ENCODE measurements at regions not wholly inside any gene's neighbourhood (a gene's known extent, or its start where the extent isn't known, plus 50 kb on each side); places are given as distances from the start of the nearest gene placed in this dataset.
"Not testable (repeated sequence)": the region's sequence is repeated elsewhere in the genome, so short reads cannot be mapped to it uniquely, and the experiment has no call there.

DNA sequence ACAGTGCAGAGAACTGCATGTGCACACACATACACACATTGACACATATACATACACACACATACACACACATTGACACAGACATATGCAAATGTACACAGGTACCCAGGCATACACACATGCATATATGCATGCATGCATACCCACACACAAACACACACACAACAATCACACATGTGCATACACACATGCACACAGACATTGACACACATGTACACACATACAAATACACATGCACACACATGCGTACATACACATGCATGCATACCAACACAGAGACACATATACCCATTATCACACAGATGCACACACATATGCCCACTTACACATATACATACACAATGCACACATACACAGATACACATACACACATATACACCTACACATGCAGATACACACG is 299.6 kb upstream of the ADCY2 start:
- peak in 1 of 2 donors; percentile 24 for ATAC-seq
- no peak overlapping the region for H3K27ac Mint-ChIP-seq
- peaks cover 3% of the 10 kb centered on the region for H3K9me3 Mint-ChIP-seq
- DNase-seq (ENCODE audit: low spot score), result no peak
- no peaks in the 10 kb centered on the region for H3K4me1 Mint-ChIP-seq (ENCODE audit: low read depth in 2 of 2)
- no peak overlapping the region for H3K4me3 Mint-ChIP-seq
- no peaks in the 10 kb centered on the region for H3K36me3 Mint-ChIP-seq
- no peaks in the 10 kb centered on the region for H3K27me3 Mint-ChIP-seq

DNA sequence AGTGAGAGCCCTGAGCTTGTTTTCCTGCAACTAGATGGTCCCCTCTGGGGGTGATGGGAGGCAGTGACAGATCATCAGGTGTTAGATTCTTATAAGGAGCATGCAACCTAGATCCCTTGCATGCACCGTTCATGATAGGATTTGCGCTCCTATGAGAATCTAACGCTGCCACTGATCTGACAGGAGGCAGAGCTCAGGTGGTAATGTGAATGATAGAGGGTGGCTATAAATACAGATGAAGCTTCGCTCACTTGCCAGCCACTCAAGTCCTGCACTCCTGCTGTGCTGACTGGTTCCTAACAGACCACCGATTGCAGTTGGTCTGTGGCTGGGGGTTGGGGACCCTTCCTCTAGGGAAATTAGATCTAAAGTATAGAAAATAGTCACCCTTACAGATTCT is 290.6 kb upstream of the ADCY2 start:
- ATAC-seq, result no peak
- Mint-ChIP-seq H3K36me3 (no peaks in the 10 kb centered on the region), H3K9me3 (peaks cover 2% of the 10 kb centered on the region), H3K27ac (no peak overlapping the region), H3K4me3 (no peak overlapping the region), H3K27me3 (no peaks in the 10 kb centered on the region), H3K4me1 (ENCODE audit: low read depth in 2 of 2) (no peaks in the 10 kb centered on the region)
- DNase-seq (ENCODE audit: low spot score), result no peak

DNA sequence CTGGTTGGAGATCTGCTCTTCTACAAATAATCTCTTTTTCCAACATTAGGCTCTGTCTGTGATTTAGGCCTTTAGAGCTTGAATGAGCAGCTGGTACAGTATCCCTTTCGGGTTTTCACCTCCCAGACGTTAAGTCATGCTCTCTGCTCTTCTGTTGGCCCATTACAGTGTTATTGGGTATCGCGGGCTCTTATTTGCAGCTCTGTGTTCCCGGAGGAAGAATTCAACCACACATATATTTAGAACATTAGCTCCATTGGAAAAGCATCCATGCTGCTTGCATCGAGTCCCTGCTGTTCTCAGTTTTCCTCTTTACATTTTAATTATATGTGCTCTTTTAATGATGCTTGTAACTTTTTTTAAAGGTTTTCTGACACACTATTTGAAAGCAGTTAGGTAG is 278.0 kb upstream of the ADCY2 start:
- Mint-ChIP-seq H3K9me3 (peaks cover 18% of the 10 kb centered on the region), H3K4me1 (ENCODE audit: low read depth in 2 of 2) (no peaks in the 10 kb centered on the region), H3K36me3 (no peaks in the 10 kb centered on the region), H3K27me3 (no peaks in the 10 kb centered on the region), H3K4me3 (no peak overlapping the region), H3K27ac (no peak overlapping the region)
- no peak for DNase-seq (ENCODE audit: low spot score)
- no peak for ATAC-seq

DNA sequence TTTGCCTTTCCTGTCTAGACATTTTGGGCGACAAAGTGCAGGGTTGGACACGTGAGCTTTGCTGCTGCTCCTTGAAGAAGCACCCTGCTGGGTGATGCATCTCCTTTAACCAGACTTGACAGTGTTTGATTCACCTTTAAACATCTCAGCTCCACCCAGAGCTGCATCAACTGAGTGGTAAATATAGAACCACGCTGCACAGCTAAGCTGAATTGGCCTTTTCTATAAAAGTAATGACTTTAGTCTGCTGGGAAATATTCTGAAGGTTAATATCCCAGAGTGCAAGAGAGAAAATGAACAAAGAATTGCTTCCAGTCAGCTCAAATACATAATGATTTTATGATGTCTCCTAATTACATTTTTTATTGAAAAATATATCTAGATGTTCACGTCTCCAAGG is 264.3 kb upstream of the ADCY2 start:
- Mint-ChIP-seq H3K27ac (no peak overlapping the region), H3K9me3 (peaks cover 19% of the 10 kb centered on the region), H3K36me3 (peaks cover 6% of the 10 kb centered on the region), H3K4me1 (ENCODE audit: low read depth in 2 of 2) (no peaks in the 10 kb centered on the region), H3K27me3 (no peaks in the 10 kb centered on the region), H3K4me3 (no peak overlapping the region)
- no peak for ATAC-seq
- no peak for DNase-seq (ENCODE audit: low spot score)

DNA sequence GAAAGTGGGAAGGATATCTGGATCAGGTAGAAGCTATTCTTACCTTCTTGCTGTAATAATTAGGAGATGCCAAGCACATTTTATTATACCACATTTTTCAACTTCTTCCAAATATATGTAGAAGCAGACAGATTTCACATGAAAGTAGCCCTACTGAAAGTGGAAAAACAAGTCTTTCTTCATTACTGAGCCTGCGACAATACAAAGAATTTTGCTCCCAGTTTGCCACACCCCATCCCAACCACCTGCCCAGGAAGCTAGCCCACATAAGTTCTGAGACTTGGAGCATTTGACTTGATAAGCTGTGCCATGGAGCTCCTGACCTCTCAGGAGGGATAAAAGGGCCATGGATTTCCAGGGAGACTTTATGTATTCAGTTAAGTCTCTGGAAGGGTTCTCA is 249.1 kb upstream of the ADCY2 start:
- no peak for DNase-seq (ENCODE audit: low spot score)
- no peaks in the 10 kb centered on the region for H3K36me3 Mint-ChIP-seq
- H3K9me3 Mint-ChIP-seq, result peaks cover 4% of the 10 kb centered on the region
- no peak for ATAC-seq
- no peaks in the 10 kb centered on the region for H3K4me1 Mint-ChIP-seq (ENCODE audit: low read depth in 2 of 2)
- H3K27ac Mint-ChIP-seq, result no peak overlapping the region
- no peak overlapping the region for H3K4me3 Mint-ChIP-seq
- no peaks in the 10 kb centered on the region for H3K27me3 Mint-ChIP-seq

DNA sequence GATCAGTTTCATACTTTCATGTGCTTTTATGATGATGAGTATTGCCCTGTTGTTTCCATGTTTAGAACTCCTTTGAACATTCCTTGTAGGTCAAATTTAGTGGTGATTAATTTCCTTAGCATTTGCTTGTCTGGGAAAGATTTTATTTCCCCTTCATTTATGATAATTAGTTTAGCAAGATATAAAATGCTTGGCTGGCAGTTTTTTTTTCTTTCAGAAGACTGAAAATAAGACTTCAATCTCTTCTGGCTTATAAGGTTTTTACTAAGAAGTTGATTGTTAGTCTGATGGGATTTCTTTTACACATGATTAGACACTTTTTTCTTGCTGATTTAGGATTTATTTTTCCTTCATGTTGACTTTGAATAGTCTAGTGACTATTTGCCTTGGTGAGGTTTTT is 238.9 kb upstream of the ADCY2 start:
- H3K9me3 Mint-ChIP-seq, result peaks cover 29% of the 10 kb centered on the region
- no peak overlapping the region for H3K4me3 Mint-ChIP-seq
- DNase-seq (ENCODE audit: low spot score), result no peak
- H3K27me3 Mint-ChIP-seq, result no peaks in the 10 kb centered on the region
- no peak overlapping the region for H3K27ac Mint-ChIP-seq
- H3K36me3 Mint-ChIP-seq, result peaks cover 13% of the 10 kb centered on the region
- no peak for ATAC-seq
- no peaks in the 10 kb centered on the region for H3K4me1 Mint-ChIP-seq (ENCODE audit: low read depth in 2 of 2)

DNA sequence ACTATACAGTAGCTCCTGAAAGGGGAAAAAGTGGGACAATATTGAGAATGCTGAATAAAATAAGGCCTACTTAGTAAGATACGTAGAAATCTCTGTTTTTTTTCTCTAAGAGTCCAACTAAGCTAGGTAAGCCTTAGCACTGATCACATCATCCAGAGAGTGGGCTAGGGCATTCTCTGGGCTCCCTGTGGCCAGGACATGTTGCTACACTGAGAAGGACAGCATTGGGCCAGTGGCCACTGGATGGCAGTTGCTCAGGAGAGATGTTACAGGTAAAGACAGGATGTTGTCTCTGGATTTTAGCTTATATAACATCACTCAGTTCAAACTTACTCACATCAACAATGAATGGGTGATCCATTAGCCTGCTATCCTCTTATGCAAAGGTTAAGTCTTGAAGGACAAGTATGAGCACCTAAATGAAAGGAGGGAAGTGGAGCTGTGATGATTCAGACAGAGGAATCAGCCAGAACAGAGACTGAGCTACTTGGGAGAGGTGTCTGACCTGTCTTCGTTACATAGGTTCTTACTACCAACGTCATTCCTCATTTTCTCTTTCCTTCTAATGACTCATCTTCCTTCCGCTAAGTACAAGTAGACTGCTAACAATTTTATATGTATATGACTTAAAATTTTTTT is 226.6 kb upstream of the ADCY2 start:
- Mint-ChIP-seq H3K4me3 (no peak overlapping the region), H3K36me3 (no peaks in the 10 kb centered on the region), H3K4me1 (ENCODE audit: low read depth in 2 of 2) (no peaks in the 10 kb centered on the region), H3K9me3 (no peaks in the 10 kb centered on the region), H3K27me3 (no peaks in the 10 kb centered on the region), H3K27ac (no peak overlapping the region)
- DNase-seq (ENCODE audit: low spot score), result no peak
- no peak for ATAC-seq

DNA sequence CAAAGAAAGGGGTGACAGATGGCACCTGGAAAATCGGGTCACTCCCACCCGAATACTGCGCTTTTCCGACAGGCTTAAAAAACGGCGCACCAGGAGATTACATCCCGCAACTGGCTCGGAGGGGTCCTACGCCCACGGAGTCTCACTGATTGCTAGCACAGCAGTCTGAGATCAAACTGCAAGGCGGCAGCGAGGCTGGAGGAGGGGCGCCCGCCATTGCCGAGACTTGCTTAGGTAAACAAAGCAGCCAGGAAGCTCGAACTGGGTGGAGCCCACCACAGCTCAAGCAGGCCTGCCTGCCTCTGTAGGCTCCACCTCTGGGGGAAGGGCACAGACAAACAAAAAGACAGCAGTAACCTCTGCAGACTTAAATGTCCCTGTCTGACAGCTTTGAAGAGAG is 225.2 kb upstream of the ADCY2 start:
- not testable (repeated sequence) for ATAC-seq; H3K27ac Mint-ChIP-seq; H3K27me3 Mint-ChIP-seq; H3K4me3 Mint-ChIP-seq; H3K36me3 Mint-ChIP-seq; H3K9me3 Mint-ChIP-seq; DNase-seq (ENCODE audit: low spot score); H3K4me1 Mint-ChIP-seq (ENCODE audit: low read depth in 2 of 2)

DNA sequence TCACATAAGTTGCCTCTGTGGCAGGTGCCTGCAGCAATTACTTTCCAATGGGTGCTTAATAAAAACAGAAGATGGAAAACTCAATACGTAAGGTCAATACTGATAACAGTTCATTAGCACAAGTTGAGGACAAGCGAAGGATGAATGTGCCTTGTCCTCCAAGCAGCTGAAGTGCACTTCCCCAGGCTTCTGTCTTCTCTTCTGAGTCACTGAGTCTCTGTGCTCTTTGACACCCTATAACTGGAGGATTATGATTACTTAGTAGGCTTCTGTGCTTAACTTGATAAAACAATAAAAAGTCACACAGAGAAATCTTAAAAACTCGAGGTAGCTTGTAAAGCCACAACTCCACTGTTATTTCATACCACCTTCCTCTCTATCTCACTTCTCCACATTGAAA is 216.6 kb upstream of the ADCY2 start:
- no peak overlapping the region for H3K27ac Mint-ChIP-seq

DNA sequence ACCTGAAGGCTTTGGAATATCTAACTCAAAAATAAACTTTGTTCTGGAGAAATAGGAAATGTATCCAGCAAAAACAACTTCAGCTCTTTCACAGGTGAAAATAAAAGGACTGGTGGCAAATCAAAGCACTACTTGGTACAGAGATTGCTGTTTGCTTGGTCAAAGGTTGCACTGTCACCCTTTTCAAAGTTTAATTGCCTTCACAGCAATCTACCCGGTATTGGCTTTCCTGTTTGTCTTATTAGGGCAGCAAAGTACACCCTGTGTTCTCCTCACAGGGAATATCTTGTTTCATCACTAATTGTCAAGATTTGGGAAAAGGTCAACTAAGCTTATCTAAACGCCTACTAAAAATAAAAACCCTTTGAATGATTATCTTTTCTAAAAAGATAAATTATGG is 214.1 kb upstream of the ADCY2 start:
- DNase-seq (ENCODE audit: low spot score), result no peak
- Mint-ChIP-seq H3K9me3 (peaks cover 3% of the 10 kb centered on the region), H3K4me3 (no peak overlapping the region), H3K4me1 (ENCODE audit: low read depth in 2 of 2) (no peaks in the 10 kb centered on the region), H3K36me3 (no peaks in the 10 kb centered on the region), H3K27me3 (no peaks in the 10 kb centered on the region), H3K27ac (no peak overlapping the region)
- ATAC-seq, result no peak

More for the DNA sequence above, 216.6 kb upstream of the ADCY2 start:
- no peaks in the 10 kb centered on the region for H3K27me3 Mint-ChIP-seq
- no peaks in the 10 kb centered on the region for H3K36me3 Mint-ChIP-seq
- DNase-seq (ENCODE audit: low spot score) (no peak), ATAC-seq (no peak)
- H3K4me1 Mint-ChIP-seq (ENCODE audit: low read depth in 2 of 2), result no peaks in the 10 kb centered on the region
- H3K9me3 Mint-ChIP-seq, result no peaks in the 10 kb centered on the region
- H3K4me3 Mint-ChIP-seq, result no peak overlapping the region

DNA sequence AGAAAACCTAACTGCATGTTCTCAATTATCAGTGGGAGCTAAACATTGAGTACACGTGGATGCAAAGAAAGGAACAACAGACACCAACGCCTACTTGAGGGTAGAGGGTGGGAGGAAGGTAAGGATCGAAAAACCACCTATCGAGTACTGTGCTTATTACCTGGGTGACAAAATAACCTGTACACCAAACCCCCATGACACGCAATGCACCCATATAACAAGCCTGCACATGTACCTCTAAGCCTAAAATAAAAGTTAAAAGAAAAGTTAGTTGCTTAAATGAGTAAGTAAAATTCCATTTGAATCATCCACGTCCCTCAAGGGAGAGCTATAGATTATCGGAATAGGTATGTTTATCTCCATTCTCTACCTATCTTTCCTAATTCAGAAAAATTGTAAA is 210.2 kb upstream of the ADCY2 start:
- Mint-ChIP-seq H3K4me1 (ENCODE audit: low read depth in 2 of 2) (no peaks in the 10 kb centered on the region), H3K9me3 (peaks cover 3% of the 10 kb centered on the region), H3K4me3 (no peak overlapping the region), H3K27ac (no peak overlapping the region), H3K27me3 (no peaks in the 10 kb centered on the region), H3K36me3 (no peaks in the 10 kb centered on the region)
- no peak for ATAC-seq
- DNase-seq (ENCODE audit: low spot score), result no peak

DNA sequence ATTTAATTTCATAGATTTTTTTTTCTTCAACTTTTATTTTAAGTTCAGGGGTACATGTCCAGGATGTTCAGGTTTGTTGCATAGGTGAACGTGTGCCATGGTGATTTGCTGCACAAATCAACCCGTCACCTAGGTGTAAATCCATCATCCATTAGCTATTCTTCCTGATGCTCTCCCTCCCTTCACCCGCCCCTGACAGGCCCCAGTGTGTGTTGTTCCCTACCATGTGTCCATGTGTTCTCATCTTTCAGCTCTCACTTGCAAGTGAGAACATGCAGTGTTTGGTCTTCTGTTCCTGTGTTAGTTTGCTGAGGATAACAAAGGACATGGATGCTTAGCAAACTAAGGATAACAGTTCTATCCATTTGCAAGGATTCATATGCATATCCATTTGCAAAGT is 209.1 kb upstream of the ADCY2 start:
- DNase-seq (ENCODE audit: low spot score), result no peak
- no peak overlapping the region for H3K27ac Mint-ChIP-seq
- no peak overlapping the region for H3K4me3 Mint-ChIP-seq
- no peaks in the 10 kb centered on the region for H3K36me3 Mint-ChIP-seq
- no peak for ATAC-seq
- no peaks in the 10 kb centered on the region for H3K27me3 Mint-ChIP-seq
- no peaks in the 10 kb centered on the region for H3K4me1 Mint-ChIP-seq (ENCODE audit: low read depth in 2 of 2)
- peaks cover 4% of the 10 kb centered on the region for H3K9me3 Mint-ChIP-seq

DNA sequence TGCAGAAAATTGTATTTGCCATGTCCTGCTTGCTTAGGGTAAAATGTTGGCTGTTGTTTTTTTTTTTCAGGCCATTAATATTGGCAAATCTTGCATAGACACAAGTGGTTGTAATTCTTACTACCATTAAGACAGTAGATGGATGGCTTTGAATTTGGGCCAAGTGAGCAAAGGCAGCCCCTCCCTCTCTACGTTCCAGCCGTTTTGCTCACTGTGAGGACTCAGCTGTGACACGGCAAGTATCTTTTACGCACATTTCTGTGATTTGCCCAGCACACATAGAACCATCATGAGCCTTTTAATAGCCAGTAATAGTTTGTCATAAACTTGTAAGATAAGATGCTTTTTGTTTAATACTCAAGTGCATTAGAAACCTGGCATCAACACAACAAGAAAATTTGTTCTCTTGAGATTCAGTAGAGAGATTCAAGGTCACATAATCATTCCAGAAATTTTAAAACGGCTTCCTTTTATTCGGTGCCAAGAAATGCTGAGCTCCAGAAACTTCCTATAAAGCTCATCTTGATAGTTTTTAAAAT is 205.2 kb upstream of the ADCY2 start:
- H3K27ac Mint-ChIP-seq, result no peak overlapping the region
- H3K27me3 Mint-ChIP-seq, result no peaks in the 10 kb centered on the region
- H3K4me3 Mint-ChIP-seq, result no peak overlapping the region
- H3K4me1 Mint-ChIP-seq (ENCODE audit: low read depth in 2 of 2), result no peaks in the 10 kb centered on the region
- no peak for ATAC-seq
- peaks cover 4% of the 10 kb centered on the region for H3K9me3 Mint-ChIP-seq
- DNase-seq (ENCODE audit: low spot score), result no peak
- no peaks in the 10 kb centered on the region for H3K36me3 Mint-ChIP-seq

DNA sequence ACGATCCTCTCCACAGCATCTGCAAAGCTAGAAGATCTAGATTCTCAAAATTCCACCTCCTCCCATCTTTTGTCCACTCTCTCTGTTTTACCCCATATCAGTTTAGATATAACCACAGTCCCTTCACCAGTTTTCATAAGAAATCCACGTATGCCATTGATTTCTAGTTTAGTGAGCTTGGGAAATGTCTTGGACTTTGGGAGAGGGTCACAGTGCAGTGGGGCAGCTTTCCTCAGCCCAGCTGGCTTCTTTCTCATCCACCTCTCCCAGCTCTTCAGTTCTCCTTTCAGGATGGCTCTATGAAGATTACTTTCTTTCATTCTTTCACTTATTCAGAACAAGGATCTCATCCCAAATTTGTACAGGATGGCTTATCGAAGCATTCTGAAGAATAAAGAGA is 203.9 kb upstream of the ADCY2 start:
- ATAC-seq (no peak), DNase-seq (ENCODE audit: low spot score) (no peak)
- Mint-ChIP-seq H3K4me3 (no peak overlapping the region), H3K27ac (no peak overlapping the region), H3K9me3 (peaks cover 4% of the 10 kb centered on the region), H3K36me3 (no peaks in the 10 kb centered on the region), H3K4me1 (ENCODE audit: low read depth in 2 of 2) (no peaks in the 10 kb centered on the region), H3K27me3 (no peaks in the 10 kb centered on the region)

DNA sequence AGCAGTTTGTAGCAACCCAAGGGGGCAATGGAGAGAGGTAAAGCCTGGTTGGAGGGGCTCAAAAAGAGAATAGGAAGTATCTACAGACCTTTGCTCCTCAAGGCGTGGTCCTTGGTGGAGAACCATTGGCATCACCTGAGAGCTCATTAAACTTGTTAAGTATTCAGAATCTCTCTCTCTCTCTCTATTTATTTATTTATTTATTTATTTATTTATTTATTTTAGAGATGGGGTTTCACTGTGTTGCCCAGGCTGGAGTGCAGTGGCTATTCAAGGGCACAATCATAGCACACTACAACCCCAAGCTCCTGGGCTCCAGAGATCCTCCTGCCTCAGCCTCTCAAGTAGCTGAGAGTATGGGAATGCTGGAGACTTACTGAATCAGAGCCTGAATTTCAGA is 193.1 kb upstream of the ADCY2 start:
- ATAC-seq (no peak), DNase-seq (ENCODE audit: low spot score) (no peak)
- H3K9me3 Mint-ChIP-seq, result peaks cover 29% of the 10 kb centered on the region
- no peak overlapping the region for H3K4me3 Mint-ChIP-seq
- no peak overlapping the region for H3K27ac Mint-ChIP-seq
- no peaks in the 10 kb centered on the region for H3K4me1 Mint-ChIP-seq (ENCODE audit: low read depth in 2 of 2)
- no peaks in the 10 kb centered on the region for H3K27me3 Mint-ChIP-seq
- no peaks in the 10 kb centered on the region for H3K36me3 Mint-ChIP-seq
